H1 (cell line): ENCODE measurements at regions not wholly inside any gene's neighbourhood (a gene's known extent, or its start where the extent isn't known, plus 50 kb on each side); places are given as distances from the start of the nearest gene placed in this dataset.

Experiments used
- CTCF ChIA-PET: fragments of 300-600 bp; sonication (Branson Sonifier 250); formaldehyde crosslinking; loops from one replicate; lab custom pipeline; 2021; ENCODE audit not compliant: partially characterized antibody; lab: Charles Lee
- POLR2A ChIA-PET: fragments of 300-600 bp; sonication (Branson Sonifier 250); formaldehyde crosslinking; loops from one replicate; lab custom pipeline; 2021; ENCODE audit warnings: inconsistent platforms; ENCODE audit not compliant: partially characterized antibody; lab: Charles Lee
- DNase-seq, 2 experiments: peaks; one replicate each; pipeline versions ENCODE4 v3.0.0 to v3.0.0-alpha.2; 2010 to 2022; ENCODE audit warnings: low spot score in 2 of 2, low read depth in 1 of 2, mixed read lengths in 1 of 2
- FAIRE-seq: peaks from 2 replicates; lab custom pipeline; 2011; peaks lifted over from hg19 to GRCh38; lab: Jason Lieb, UNC
- H2AFZ ChIP-seq: 2 replicates; pipeline ENCODE4 v1.8.1; 2012; ENCODE audit warnings: low read length, inconsistent platforms
- H2AK5ac ChIP-seq: 2 replicates; pipeline ENCODE4 v1.6.1; 2013; ENCODE audit warnings: low read depth, low read length
- H2BK120ac ChIP-seq: replicated peaks from 2 replicates; pipeline ENCODE3; 2013; ENCODE audit warnings: low read depth, low read length, inconsistent platforms
- H2BK12ac ChIP-seq: 2 replicates; pipeline ENCODE4 v1.6.1; 2013; ENCODE audit warnings: low read depth, low read length
- H2BK15ac ChIP-seq: 2 replicates; pipeline ENCODE4 v1.6.1; 2013; ENCODE audit warnings: low read length
- H2BK20ac ChIP-seq: 2 replicates; pipeline ENCODE4 v1.6.1; 2013; ENCODE audit warnings: low read length
- H2BK5ac ChIP-seq: 2 replicates; pipeline ENCODE4 v1.6.1; 2013; ENCODE audit warnings: low read depth, low read length
- H3K14ac ChIP-seq: 2 replicates; pipeline ENCODE4 v1.6.1; 2013; ENCODE audit warnings: inconsistent platforms; ENCODE audit not compliant: insufficient read length
- H3K18ac ChIP-seq: 2 replicates; pipeline ENCODE4 v1.6.1; 2013; ENCODE audit warnings: low read length; ENCODE audit errors: extremely low read depth
- H3K23ac ChIP-seq: 2 replicates; pipeline ENCODE4 v1.6.1; 2013; ENCODE audit warnings: inconsistent platforms; ENCODE audit not compliant: insufficient read length
- H3K23me2 ChIP-seq: 2 replicates; pipeline ENCODE4 v1.6.1; 2013; ENCODE audit warnings: low read depth, low read length
- H3K27ac ChIP-seq: 2 replicates; pipeline ENCODE4 v1.6.1; 2011; ENCODE audit warnings: low read depth, low read length, inconsistent platforms
- H3K27me3 ChIP-seq, 4 experiments: replicated peaks in 1 of 4; 1 replicate in 1 of 4; 2 replicates in 3 of 4; pipeline versions ENCODE4 v1.6.1 to v1.8.1; 2011 to 2013; ENCODE audit warnings: low read length in 3 of 4, mild to moderate bottlenecking in 3 of 4, inconsistent platforms in 2 of 4, mixed read lengths in 2 of 4, moderate library complexity in 1 of 4; ENCODE audit not compliant: control insufficient read depth in 3 of 4, insufficient read depth in 3 of 4; ENCODE audit errors: extremely low read depth in 1 of 4
- H3K36me3 ChIP-seq, 4 experiments: 2 replicates each; pipeline versions ENCODE4 v1.6.1 to v1.8.1; 2011 to 2013; ENCODE audit warnings: mild to moderate bottlenecking in 4 of 4, low read length in 3 of 4, moderate library complexity in 2 of 4, control low read depth in 1 of 4, inconsistent platforms in 1 of 4; ENCODE audit not compliant: insufficient read depth in 4 of 4, control insufficient read depth in 2 of 4
- H3K4ac ChIP-seq: replicated peaks from 2 replicates; pipeline ENCODE3; 2013; ENCODE audit warnings: low read length, low read depth, mixed read lengths, inconsistent platforms; ENCODE audit not compliant: insufficient read length
- H3K4me1 ChIP-seq, 4 experiments: replicated peaks in 1 of 4; 1 replicate in 1 of 4; 2 replicates in 3 of 4; pipeline versions ENCODE4 v1.6.1 to v1.8.1; 2011 to 2013; ENCODE audit warnings: low read length in 3 of 4, inconsistent platforms in 2 of 4, mixed read lengths in 1 of 4; ENCODE audit not compliant: insufficient read depth in 4 of 4, control insufficient read depth in 3 of 4
- H3K4me2 ChIP-seq, 2 experiments: 2 replicates each; pipeline versions ENCODE4 v1.6.1 to v1.8.1; 2011 to 2013; ENCODE audit warnings: low read depth in 2 of 2, low read length in 2 of 2, control low read depth in 1 of 2, inconsistent platforms in 1 of 2, mild to moderate bottlenecking in 1 of 2; ENCODE audit not compliant: insufficient read depth in 1 of 2
- H3K4me3 ChIP-seq, 4 experiments: fragments of 200-600, 300-600 bp in 1 of 4; sonication (generic), shearing (Covaris generic), sonication (Bioruptor Twin) in 1 of 4; 2 replicates each; pipeline versions ENCODE4 v1.5.1 to v1.8.1; 2011 to 2016; ENCODE audit warnings: low read length in 4 of 4, low read depth in 3 of 4, control low read depth in 2 of 4, inconsistent platforms in 2 of 4, mild to moderate bottlenecking in 2 of 4, mixed read lengths in 1 of 4, moderate library complexity in 1 of 4; ENCODE audit not compliant: insufficient read depth in 2 of 4; ENCODE audit errors: extremely low read depth in 1 of 4
- H3K56ac ChIP-seq: replicated peaks from 2 replicates; pipeline ENCODE3; 2013; ENCODE audit warnings: low read depth, mild to moderate bottlenecking, mixed read lengths, low read length, inconsistent platforms; ENCODE audit not compliant: insufficient read length
- H3K79me1 ChIP-seq: 2 replicates; pipeline ENCODE4 v1.6.1; 2013; ENCODE audit warnings: low read depth, low read length, control low read depth
- H3K79me2 ChIP-seq, 2 experiments: 2 replicates each; pipeline versions ENCODE4 v1.6.1 to v1.8.1; 2012 to 2013; ENCODE audit warnings: low read length in 2 of 2, mild to moderate bottlenecking in 2 of 2, inconsistent platforms in 1 of 2; ENCODE audit not compliant: insufficient read depth in 2 of 2, control insufficient read depth in 1 of 2
- H3K9ac ChIP-seq, 4 experiments: replicated peaks in 1 of 4; 1 replicate in 1 of 4; 2 replicates in 3 of 4; pipeline versions ENCODE4 v1.6.1 to v1.8.1; 2011 to 2013; ENCODE audit warnings: low read depth in 3 of 4, low read length in 3 of 4, control low read depth in 2 of 4, mild to moderate bottlenecking in 2 of 4, moderate library complexity in 2 of 4, inconsistent platforms in 1 of 4; ENCODE audit errors: extremely low read depth in 1 of 4
- H3K9me3 ChIP-seq, 2 experiments: 2 replicates each; pipeline versions ENCODE4 v1.6.1 to v1.8.1; 2012 to 2013; ENCODE audit warnings: mild to moderate bottlenecking in 2 of 2, moderate library complexity in 2 of 2, control low read depth in 1 of 2, inconsistent platforms in 1 of 2, low read depth in 1 of 2, low read length in 1 of 2, mixed read lengths in 1 of 2; ENCODE audit not compliant: insufficient read depth in 2 of 2
- H4K20me1 ChIP-seq, 2 experiments: replicated peaks in 1 of 2; 2 replicates each; pipeline versions ENCODE3 to v1.8.1; 2011 to 2013; ENCODE audit warnings: inconsistent platforms in 2 of 2, low read length in 2 of 2, mild to moderate bottlenecking in 1 of 2; ENCODE audit not compliant: insufficient read depth in 2 of 2, control insufficient read depth in 1 of 2
- H4K5ac ChIP-seq: 2 replicates; pipeline ENCODE4 v1.6.1; 2013; ENCODE audit warnings: low read length, low read depth, mixed read lengths, inconsistent platforms; ENCODE audit not compliant: insufficient read length
- H4K8ac ChIP-seq: 2 replicates; pipeline ENCODE4 v1.8.0; 2013; ENCODE audit warnings: mild to moderate bottlenecking, moderate library complexity, low read length, inconsistent platforms; ENCODE audit not compliant: insufficient read depth; ENCODE audit errors: extremely low read depth
- H4K91ac ChIP-seq: replicated peaks from 2 replicates; pipeline ENCODE3; 2013; ENCODE audit warnings: low read length, mixed read lengths, inconsistent platforms; ENCODE audit not compliant: insufficient read length
- CEBPB ChIP-seq: IDR thresholded peaks from 2 replicates; pipeline ENCODE4 v1.6.1; 2012; ENCODE audit warnings: low read depth, low read length
- EP300 ChIP-seq, 2 experiments: IDR thresholded peaks; 1 replicate in 1 of 2; 2 replicates in 1 of 2; pipeline ENCODE4 v1.6.1; 2011 to 2012; ENCODE audit warnings: low read depth in 2 of 2, low read length in 2 of 2, mild to moderate bottlenecking in 2 of 2, borderline replicate concordance in 1 of 2, inconsistent platforms in 1 of 2, moderate library complexity in 1 of 2
- EZH2 ChIP-seq: fragments of 200-600 bp; sonication (generic); IDR thresholded peaks from 2 replicates; pipeline ENCODE4 v1.7.1; 2012; ENCODE audit warnings: low read depth, mild to moderate bottlenecking, moderate library complexity, low read length, inconsistent platforms; ENCODE audit not compliant: severe bottlenecking
- GTF2F1 ChIP-seq: IDR thresholded peaks from 2 replicates; pipeline ENCODE4 v1.6.1; 2012; ENCODE audit warnings: low read depth, low read length, improper control_type of control experiment, borderline replicate concordance
- HDAC6 ChIP-seq: IDR thresholded peaks from one replicate; pipeline ENCODE4 v1.7.1; 2012; ENCODE audit warnings: low read depth, mild to moderate bottlenecking, inconsistent platforms, low read length, moderate library complexity
- KDM4A ChIP-seq: IDR thresholded peaks from one replicate; pipeline ENCODE4 v1.7.1; 2012; ENCODE audit warnings: low read depth, mild to moderate bottlenecking, moderate library complexity, low read length, inconsistent platforms; ENCODE audit not compliant: severe bottlenecking
- MAFK ChIP-seq: IDR thresholded peaks from 2 replicates; pipeline ENCODE4 v1.6.1; 2012; ENCODE audit warnings: low read depth, mild to moderate bottlenecking, improper control_type of control experiment, low read length
- PHF8 ChIP-seq: fragments of 200-600 bp; sonication (generic); conservative IDR thresholded peaks from 2 replicates; pipeline ENCODE4 v1.7.1; 2012; ENCODE audit warnings: low read depth, mild to moderate bottlenecking, inconsistent platforms, low read length, moderate library complexity
- RFX5 ChIP-seq: IDR thresholded peaks from 2 replicates; pipeline ENCODE4 v1.6.1; 2011; ENCODE audit warnings: low read depth, low read length, improper control_type of control experiment, borderline replicate concordance
- RXRA ChIP-seq: IDR thresholded peaks from 2 replicates; pipeline ENCODE4 v1.6.1; 2011; ENCODE audit warnings: low read depth, mild to moderate bottlenecking, low read length, moderate library complexity; ENCODE audit not compliant: insufficient read depth
- SIN3A ChIP-seq, 2 experiments: IDR thresholded peaks in 1 of 2; conservative IDR thresholded peaks in 1 of 2; 2 replicates each; pipeline ENCODE4 v1.6.1; 2011 to 2012; ENCODE audit warnings: low read length in 2 of 2, improper control_type of control experiment in 1 of 2, low read depth in 1 of 2, mild to moderate bottlenecking in 1 of 2
- SIRT6 ChIP-seq: IDR thresholded peaks from one replicate; pipeline ENCODE4 v1.7.1; 2012; ENCODE audit warnings: low read length, inconsistent platforms
- SP1 ChIP-seq: IDR thresholded peaks from 2 replicates; pipeline ENCODE4 v1.6.1; 2011; ENCODE audit warnings: low read depth, low read length
- TAF1 ChIP-seq: IDR thresholded peaks from 2 replicates; pipeline ENCODE4 v1.6.1; 2011; ENCODE audit warnings: mild to moderate bottlenecking, low read depth, low read length
- TAF7 ChIP-seq: optimal IDR thresholded peaks from 2 replicates; pipeline ENCODE3; 2011; ENCODE audit warnings: low read depth, mild to moderate bottlenecking, inconsistent platforms, low read length, moderate library complexity, borderline replicate concordance
- TBP ChIP-seq: IDR thresholded peaks from 2 replicates; pipeline ENCODE4 v1.6.1; 2011; ENCODE audit warnings: low read depth, low read length, improper control_type of control experiment
- WGBS, 2 experiments: shearing (Covaris generic) in 1 of 2; methylation state at CpG; one replicate each; pipeline versions ENCODE4 v1.1.6 to v1.1.7; 2013 to 2015; ENCODE audit warnings: low lambda C conversion rate in 2 of 2, mixed read lengths in 2 of 2, inconsistent platforms in 1 of 2, low coverage in 1 of 2, missing lambda C conversion rate in 1 of 2; ENCODE audit not compliant: insufficient replicate concordance in 2 of 2, insufficient coverage in 1 of 2, insufficient read length in 1 of 2; ENCODE audit errors: extremely low coverage in 1 of 2, missing lambda C conversion rate in 1 of 2; 5-methylcytosine and 5-hydroxymethylcytosine counted together

- FAIRE-seq = no peak
- H4K20me1 ChIP-seq = no peaks in the 10 kb centered on the region
- H3K14ac ChIP-seq = no peak overlapping the region
- WGBS, 2 experiments = 88% methylated on average over 9 of the region's 9 CpGs; no CpG with 5 or more reads in 1 of the 2 experiments
- H3K4me3 ChIP-seq = no peak overlapping the region
- H3K79me2 ChIP-seq = no peaks in the 10 kb centered on the region
- H2BK12ac ChIP-seq = no peak overlapping the region
- H3K9ac ChIP-seq = no peak overlapping the region
- H3K27me3 ChIP-seq = no peaks in the 10 kb centered on the region
- no peak overlapping the region for H2AFZ ChIP-seq
- no peak overlapping the region for H3K27ac ChIP-seq
- H3K23ac ChIP-seq = no peak overlapping the region
- H3K18ac ChIP-seq = no peak overlapping the region
- ChIA-PET CTCF (no interaction called here), POLR2A (no interaction called here)
- H3K4ac ChIP-seq = no peak overlapping the region
- H2AK5ac ChIP-seq = no peak overlapping the region
- H3K36me3 ChIP-seq = no peaks in the 10 kb centered on the region
- no peak overlapping the region for H4K91ac ChIP-seq
- H3K56ac ChIP-seq = no peak overlapping the region
- no peak overlapping the region for H2BK20ac ChIP-seq
- H3K23me2 ChIP-seq = no peaks in the 10 kb centered on the region; the same call in 1 of the 2 replicates
- no peak overlapping the region for H2BK120ac ChIP-seq
- no peak overlapping the region for H3K4me2 ChIP-seq
- no peak for DNase-seq
- no peak overlapping the region for H4K8ac ChIP-seq
- peaks cover 0 to 3% (median 0%) of the 10 kb centered on the region in 4 experiments; a peak in 1 of 7 replicates for H3K4me1 ChIP-seq
- H3K9me3 ChIP-seq = no peaks in the 10 kb centered on the region
- H3K79me1 ChIP-seq = no peaks in the 10 kb centered on the region
- no peak overlapping the region for H2BK15ac ChIP-seq
- no peak overlapping the region for H4K5ac ChIP-seq
- H2BK5ac ChIP-seq = no peak overlapping the region
- no peak for TF ChIP-seq HDAC6
- TF ChIP-seq EP300 (IDR thresholded peaks at IDR 0.05; ENCODE audit: borderline replicate concordance in 1 of 2, low read depth in 2 of 2, low read length in 2 of 2) = no peak
- TF ChIP-seq PHF8 = no peak
- no peak for TF ChIP-seq EZH2
- no peak for TF ChIP-seq KDM4A
- no peak for TF ChIP-seq SIN3A (conservative IDR thresholded peaks at IDR 0.05 in 1 of 2, IDR thresholded peaks at IDR 0.05 in 1 of 2; ENCODE audit: low read depth in 1 of 2, low read length in 2 of 2)
- no peak for TF ChIP-seq RXRA
- TF ChIP-seq SIRT6 = no peak
- TF ChIP-seq TAF7 = no peak
- no peak for TF ChIP-seq TAF1
- TF ChIP-seq RFX5 = no peak
- no peak for TF ChIP-seq GTF2F1
- no peak for TF ChIP-seq TBP
- no peak for TF ChIP-seq CEBPB
- no peak for TF ChIP-seq SP1
- TF ChIP-seq MAFK = no peak
Measured at GRCh38 chr18:75810516-75810915, 383.0 kb upstream of the SMIM21 start.
